ENCODE measurements at regions not wholly inside any gene's neighbourhood (a gene's known extent, or its start where the extent isn't known, plus 50 kb on each side); places are given as distances from the start of the nearest gene placed in this dataset.
"Not testable (repeated sequence)": the region's sequence is repeated elsewhere in the genome, so short reads cannot be mapped to it uniquely, and the experiment has no call there.

- no peak overlapping the region for H3K4me3 ChIP-seq (ENCODE audit: low read depth, low read length)
- no peak for DNase-seq (ENCODE audit: low read depth)
- peak; percentile 6 for TF ChIP-seq CTCF (conservative IDR thresholded peaks at IDR 0.05; ENCODE audit: low read depth, low read length)
Observed at GRCh38 chr1:239084459-239085080, 301.8 kb upstream of the CHRM3 start.

- H3K4me3 ChIP-seq (ENCODE audit: low read depth, low read length); DNase-seq (ENCODE audit: low read depth): not testable (repeated sequence)
Observed at GRCh38 chr1:239081947-239082346, 304.4 kb upstream of the CHRM3 start.

GRCh38 chr1:239067480-239067879 lies 318.9 kb upstream of the CHRM3 start:
- no peak for TF ChIP-seq CTCF (conservative IDR thresholded peaks at IDR 0.05; ENCODE audit: low read depth, low read length)
- no peak for DNase-seq (ENCODE audit: low read depth)
- no peak overlapping the region for H3K4me3 ChIP-seq (ENCODE audit: low read depth, low read length)

GRCh38 chr1:239067058-239067457 lies 319.3 kb upstream of the CHRM3 start:
- H3K4me3 ChIP-seq (ENCODE audit: low read depth, low read length): no peak overlapping the region
- TF ChIP-seq CTCF (conservative IDR thresholded peaks at IDR 0.05; ENCODE audit: low read depth, low read length): no peak
- DNase-seq (ENCODE audit: low read depth): no peak

- no peak for TF ChIP-seq CTCF (conservative IDR thresholded peaks at IDR 0.05; ENCODE audit: low read depth, low read length)
- no peak for DNase-seq (ENCODE audit: low read depth)
- no peak overlapping the region for H3K4me3 ChIP-seq (ENCODE audit: low read depth, low read length)
Observed at GRCh38 chr1:239061770-239062169, 324.6 kb upstream of the CHRM3 start.

GRCh38 chr1:239058190-239058589 lies 328.2 kb upstream of the CHRM3 start:
- no peak for TF ChIP-seq CTCF (conservative IDR thresholded peaks at IDR 0.05; ENCODE audit: low read depth, low read length)
- DNase-seq (ENCODE audit: low read depth): no peak
- no peak overlapping the region for H3K4me3 ChIP-seq (ENCODE audit: low read depth, low read length)

- no peak overlapping the region for H3K4me3 ChIP-seq (ENCODE audit: low read depth, low read length)
- no peak for DNase-seq (ENCODE audit: low read depth)
- no peak for TF ChIP-seq CTCF (conservative IDR thresholded peaks at IDR 0.05; ENCODE audit: low read depth, low read length)
Observed at GRCh38 chr1:239056940-239057339, 329.4 kb upstream of the CHRM3 start.

Measured in epithelial cell of proximal tubule (primary cell).